ENCODE measurements at regions not wholly inside any gene's neighbourhood (a gene's known extent, or its start where the extent isn't known, plus 50 kb on each side); places are given as distances from the start of the nearest gene placed in this dataset.

- ATAC-seq (ENCODE audit: insufficient read depth, low FRiP score) (no peak), DNase-seq (no peak)
- Histone ChIP-seq H3K9ac (ENCODE audit: insufficient read depth in 1 of 2, low read length in 2 of 2) (no peak overlapping the region), H3K36me3 (ENCODE audit: control insufficient read depth in 4 of 4, insufficient read depth in 4 of 4, low read length in 4 of 4) (no peaks in the 10 kb centered on the region), H3K4me1 (ENCODE audit: control insufficient read depth in 5 of 5, insufficient read depth in 5 of 5, low read length in 5 of 5) (no peaks in the 10 kb centered on the region), H3K9me3 (ENCODE audit: control insufficient read depth in 4 of 4, insufficient read depth in 3 of 4, low read length in 3 of 4) (peaks cover 0 to 6% (median 0%) of the 10 kb centered on the region in 4 donors), H3K27me3 (ENCODE audit: control insufficient read depth in 3 of 3, insufficient read depth in 3 of 3, low read length in 2 of 3) (no peaks in the 10 kb centered on the region), H3K4me3 (no peak overlapping the region), H3K27ac (ENCODE audit: low read depth in 1 of 2, low read length in 1 of 2) (no peak overlapping the region)
- TF ChIP-seq CTCF (IDR thresholded peaks at IDR 0.05; ENCODE audit: control extremely low read depth, extremely low read depth): no peak
- WGBS, 2 donors: 58 to 72% methylated on average over 8 of the region's 8 CpGs
Measured at GRCh38 chr16:5461141-5461540, 363.5 kb upstream of the EEF2KMT start.

- Histone ChIP-seq H3K4me3 (no peak overlapping the region), H3K27me3 (ENCODE audit: control insufficient read depth in 3 of 3, insufficient read depth in 3 of 3, low read length in 2 of 3) (no peaks in the 10 kb centered on the region), H3K9ac (ENCODE audit: insufficient read depth in 1 of 2, low read length in 2 of 2) (no peak overlapping the region), H3K36me3 (ENCODE audit: control insufficient read depth in 4 of 4, insufficient read depth in 4 of 4, low read length in 4 of 4) (no peaks in the 10 kb centered on the region), H3K9me3 (ENCODE audit: control insufficient read depth in 4 of 4, insufficient read depth in 3 of 4, low read length in 3 of 4) (peaks cover 0 to 4% (median 0%) of the 10 kb centered on the region in 4 donors), H3K27ac (ENCODE audit: low read depth in 1 of 2, low read length in 1 of 2) (no peak overlapping the region), H3K4me1 (ENCODE audit: control insufficient read depth in 5 of 5, insufficient read depth in 5 of 5, low read length in 5 of 5) (no peaks in the 10 kb centered on the region)
- DNase-seq: no peak
- TF ChIP-seq CTCF (IDR thresholded peaks at IDR 0.05; ENCODE audit: control extremely low read depth, extremely low read depth): no peak
- no peak for ATAC-seq (ENCODE audit: insufficient read depth, low FRiP score)
- WGBS, 2 donors: 58 to 67% methylated on average over 8 of the region's 8 CpGs
Measured at GRCh38 chr16:5460701-5461100, 363.1 kb upstream of the EEF2KMT start.

- no peak for ATAC-seq (ENCODE audit: insufficient read depth, low FRiP score)
- no peak overlapping the region for H3K9ac ChIP-seq (ENCODE audit: insufficient read depth in 1 of 2, low read length in 2 of 2)
- H3K27ac ChIP-seq (ENCODE audit: low read depth in 1 of 2, low read length in 1 of 2): no peak overlapping the region
- H3K4me3 ChIP-seq: no peak overlapping the region
- no peak for TF ChIP-seq CTCF (IDR thresholded peaks at IDR 0.05; ENCODE audit: control extremely low read depth, extremely low read depth)
- no peak for DNase-seq
- H3K4me1 ChIP-seq (ENCODE audit: control insufficient read depth in 5 of 5, insufficient read depth in 5 of 5, low read length in 5 of 5): no peaks in the 10 kb centered on the region
- H3K27me3 ChIP-seq (ENCODE audit: control insufficient read depth in 3 of 3, insufficient read depth in 3 of 3, low read length in 2 of 3): no peaks in the 10 kb centered on the region
- no peaks in the 10 kb centered on the region for H3K36me3 ChIP-seq (ENCODE audit: control insufficient read depth in 4 of 4, insufficient read depth in 4 of 4, low read length in 4 of 4)
- WGBS, 2 donors: 79 to 89% methylated on average over 6 of the region's 6 CpGs
- H3K9me3 ChIP-seq (ENCODE audit: control insufficient read depth in 4 of 4, insufficient read depth in 3 of 4, low read length in 3 of 4): peaks cover 0 to 4% (median 0%) of the 10 kb centered on the region in 4 donors
Measured at GRCh38 chr16:5459863-5460262, 362.3 kb upstream of the EEF2KMT start.

GRCh38 chr16:5455110-5455509, 357.5 kb upstream of the EEF2KMT start:
- Histone ChIP-seq H3K9me3 (ENCODE audit: control insufficient read depth in 4 of 4, insufficient read depth in 3 of 4, low read length in 3 of 4) (no peaks in the 10 kb centered on the region), H3K4me3 (no peak overlapping the region), H3K9ac (ENCODE audit: insufficient read depth in 1 of 2, low read length in 2 of 2) (no peak overlapping the region), H3K27me3 (ENCODE audit: control insufficient read depth in 3 of 3, insufficient read depth in 3 of 3, low read length in 2 of 3) (peaks cover 0 to 6% (median 0%) of the 10 kb centered on the region in 3 donors), H3K36me3 (ENCODE audit: control insufficient read depth in 4 of 4, insufficient read depth in 4 of 4, low read length in 4 of 4) (no peaks in the 10 kb centered on the region), H3K27ac (ENCODE audit: low read depth in 1 of 2, low read length in 1 of 2) (no peak overlapping the region), H3K4me1 (ENCODE audit: control insufficient read depth in 5 of 5, insufficient read depth in 5 of 5, low read length in 5 of 5) (no peaks in the 10 kb centered on the region)
- ATAC-seq (ENCODE audit: insufficient read depth, low FRiP score) (no peak), DNase-seq (no peak)
- no peak for TF ChIP-seq CTCF (IDR thresholded peaks at IDR 0.05; ENCODE audit: control extremely low read depth, extremely low read depth)
- WGBS, 2 donors: 95 to 98% methylated on average over 1 of the region's 1 CpG

All from lung (tissue), 11 donors.